ENCODE measurements at regions not wholly inside any gene's neighbourhood (a gene's known extent, or its start where the extent isn't known, plus 50 kb on each side); places are given as distances from the start of the nearest gene placed in this dataset.

GRCh38 chr18:67109535-67109934 lies 407.0 kb downstream of the DSEL start:
- no peaks in the 10 kb centered on the region for H3K27me3 Mint-ChIP-seq (ENCODE audit: insufficient read depth, unreplicated experiment)
- CTCF ChIA-PET = no interaction called here
- no peaks in the 10 kb centered on the region for H3K36me3 Mint-ChIP-seq (ENCODE audit: insufficient read depth, unreplicated experiment)

DNA sequence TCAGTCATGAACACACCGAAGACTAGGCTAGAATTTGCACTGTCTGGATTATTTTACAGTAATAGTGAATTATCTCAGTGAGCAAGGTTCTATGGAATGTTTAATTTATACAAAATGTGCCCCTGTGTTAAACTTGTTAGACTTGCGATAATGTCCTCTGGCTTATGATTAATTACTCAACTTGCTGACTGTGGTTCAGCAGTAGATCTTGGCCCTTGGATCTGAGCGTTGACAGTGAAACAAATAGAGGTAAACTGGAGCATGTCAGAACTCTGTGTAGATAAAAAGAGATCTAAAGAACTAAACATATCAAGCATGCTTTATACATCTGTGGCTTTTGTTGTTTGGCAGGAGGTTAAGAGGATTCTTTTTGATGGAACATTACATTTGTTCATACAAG lies 407.6 kb downstream of the DSEL start:
- Histone ChIP-seq H3K36me3 (ENCODE audit: control insufficient read depth, insufficient read depth, low read length) (no peaks in the 10 kb centered on the region), H3K4me3 (ENCODE audit: low read depth, low read length) (no peak overlapping the region), H3K4me1 (no peaks in the 10 kb centered on the region), H3K27me3 (replicated peaks; ENCODE audit: control insufficient read depth, insufficient read depth, low read length) (no peaks in the 10 kb centered on the region), H3K9me3 (no peaks in the 10 kb centered on the region)
- H3K4me3 Mint-ChIP-seq (ENCODE audit: unreplicated experiment) = no peak overlapping the region
- peaks cover 1% of the 10 kb centered on the region for H3K27me3 Mint-ChIP-seq (ENCODE audit: insufficient read depth, unreplicated experiment)
- no peaks in the 10 kb centered on the region for H3K4me1 Mint-ChIP-seq (ENCODE audit: low read depth, unreplicated experiment)
- no peaks in the 10 kb centered on the region for H3K9me3 Mint-ChIP-seq (ENCODE audit: unreplicated experiment)
- no peaks in the 10 kb centered on the region for H3K36me3 Mint-ChIP-seq (ENCODE audit: insufficient read depth, unreplicated experiment)
- intact Hi-C loops (cut with micrococcal nuclease; ENCODE audit: unreplicated experiment) = no loop called here
- CTCF ChIA-PET = no interaction called here
- TF ChIP-seq, protein P1, sequence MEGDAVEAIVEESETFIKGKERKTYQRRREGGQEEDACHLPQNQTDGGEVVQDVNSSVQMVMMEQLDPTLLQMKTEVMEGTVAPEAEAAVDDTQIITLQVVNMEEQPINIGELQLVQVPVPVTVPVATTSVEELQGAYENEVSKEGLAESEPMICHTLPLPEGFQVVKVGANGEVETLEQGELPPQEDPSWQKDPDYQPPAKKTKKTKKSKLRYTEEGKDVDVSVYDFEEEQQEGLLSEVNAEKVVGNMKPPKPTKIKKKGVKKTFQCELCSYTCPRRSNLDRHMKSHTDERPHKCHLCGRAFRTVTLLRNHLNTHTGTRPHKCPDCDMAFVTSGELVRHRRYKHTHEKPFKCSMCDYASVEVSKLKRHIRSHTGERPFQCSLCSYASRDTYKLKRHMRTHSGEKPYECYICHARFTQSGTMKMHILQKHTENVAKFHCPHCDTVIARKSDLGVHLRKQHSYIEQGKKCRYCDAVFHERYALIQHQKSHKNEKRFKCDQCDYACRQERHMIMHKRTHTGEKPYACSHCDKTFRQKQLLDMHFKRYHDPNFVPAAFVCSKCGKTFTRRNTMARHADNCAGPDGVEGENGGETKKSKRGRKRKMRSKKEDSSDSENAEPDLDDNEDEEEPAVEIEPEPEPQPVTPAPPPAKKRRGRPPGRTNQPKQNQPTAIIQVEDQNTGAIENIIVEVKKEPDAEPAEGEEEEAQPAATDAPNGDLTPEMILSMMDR (IDR thresholded peaks at IDR 0.05; ENCODE audit: insufficient read depth in 1 of 2, low read depth in 1 of 2, low read length in 1 of 2, severe bottlenecking in 1 of 2, unreplicated experiment in 1 of 2) = no peak
- no peak for DNase-seq
- POLR2A ChIA-PET = no interaction called here
- H3K27ac Mint-ChIP-seq (ENCODE audit: unreplicated experiment) = no peak overlapping the region
- no TSS peak for BruUV-seq (replicated peaks)

More at GRCh38 chr18:67109535-67109934, 407.0 kb downstream of the DSEL start:
- Mint-ChIP-seq H3K4me1 (ENCODE audit: low read depth, unreplicated experiment) (no peaks in the 10 kb centered on the region), H3K9me3 (ENCODE audit: unreplicated experiment) (no peaks in the 10 kb centered on the region), H3K4me3 (ENCODE audit: unreplicated experiment) (no peak overlapping the region), H3K27ac (ENCODE audit: unreplicated experiment) (no peak overlapping the region)
- Histone ChIP-seq H3K4me3 (ENCODE audit: low read depth, low read length) (no peak overlapping the region), H3K4me1 (no peaks in the 10 kb centered on the region), H3K36me3 (ENCODE audit: control insufficient read depth, insufficient read depth, low read length) (no peaks in the 10 kb centered on the region), H3K9me3 (no peaks in the 10 kb centered on the region), H3K27me3 (replicated peaks; ENCODE audit: control insufficient read depth, insufficient read depth, low read length) (no peaks in the 10 kb centered on the region)
- no TSS peak for BruUV-seq (replicated peaks)
- intact Hi-C loops (cut with micrococcal nuclease; ENCODE audit: unreplicated experiment) = no loop called here
- POLR2A ChIA-PET = no interaction called here
- DNase-seq = no peak
- TF ChIP-seq, protein P1 (IDR thresholded peaks at IDR 0.05; ENCODE audit: insufficient read depth in 1 of 2, low read depth in 1 of 2, low read length in 1 of 2, severe bottlenecking in 1 of 2, unreplicated experiment in 1 of 2) = no peak

DNA sequence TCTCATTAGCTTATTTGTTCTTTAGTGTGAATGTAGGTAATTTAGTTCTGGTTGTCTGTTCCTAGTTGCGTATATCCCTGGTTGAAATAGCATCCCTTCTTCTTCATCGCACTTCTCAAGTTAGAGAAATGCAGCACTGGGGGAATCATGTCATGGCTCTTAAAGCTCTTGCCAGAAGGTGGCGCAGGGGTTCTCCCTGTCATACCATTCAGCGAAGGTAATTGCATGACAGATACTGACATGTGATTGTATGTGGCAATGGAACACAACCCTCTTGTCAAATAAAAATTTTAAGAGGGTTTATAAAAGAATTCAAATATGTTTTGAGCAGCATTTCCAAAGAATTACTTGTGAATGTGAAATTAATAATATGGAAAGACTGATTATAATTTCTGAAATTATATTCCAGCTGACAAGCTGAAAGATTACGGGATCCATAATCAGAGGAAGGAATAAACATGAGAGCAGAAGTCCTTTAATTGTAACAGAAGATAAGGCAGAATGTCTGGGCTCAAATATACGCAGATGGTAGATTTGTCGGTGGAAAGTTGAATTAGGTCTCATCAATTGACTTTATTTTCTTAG lies 411.7 kb downstream of the DSEL start:
- no peaks in the 10 kb centered on the region for H3K4me1 Mint-ChIP-seq (ENCODE audit: low read depth, unreplicated experiment)
- peak; percentile 41 to 57 for DNase-seq
- Histone ChIP-seq H3K9me3 (no peaks in the 10 kb centered on the region), H3K27me3 (replicated peaks; ENCODE audit: control insufficient read depth, insufficient read depth, low read length) (no peaks in the 10 kb centered on the region), H3K4me1 (no peaks in the 10 kb centered on the region), H3K36me3 (ENCODE audit: control insufficient read depth, insufficient read depth, low read length) (no peaks in the 10 kb centered on the region), H3K4me3 (ENCODE audit: low read depth, low read length) (no peak overlapping the region)
- H3K27me3 Mint-ChIP-seq (ENCODE audit: insufficient read depth, unreplicated experiment) = peaks cover 3% of the 10 kb centered on the region
- CTCF ChIA-PET = interaction anchor here (1.0 kb wide), 1 partner anchor 94 kb away, joined by 5 read pairs; no protein-coding TSS in a partner anchor
- no TSS peak for BruUV-seq (replicated peaks)
- intact Hi-C loops (cut with micrococcal nuclease; ENCODE audit: unreplicated experiment) = loop anchor here (1.0 kb wide), 2 partner anchors 42 to 96 kb away; no protein-coding TSS in a partner anchor
- no peaks in the 10 kb centered on the region for H3K36me3 Mint-ChIP-seq (ENCODE audit: insufficient read depth, unreplicated experiment)
- H3K27ac Mint-ChIP-seq (ENCODE audit: unreplicated experiment) = no peak overlapping the region
- TF ChIP-seq, protein P1 (IDR thresholded peaks at IDR 0.05; ENCODE audit: insufficient read depth in 1 of 2, low read depth in 1 of 2, low read length in 1 of 2, severe bottlenecking in 1 of 2, unreplicated experiment in 1 of 2) = peak; percentile 54 to 66
- H3K9me3 Mint-ChIP-seq (ENCODE audit: unreplicated experiment) = no peaks in the 10 kb centered on the region
- POLR2A ChIA-PET = no interaction called here
- no peak overlapping the region for H3K4me3 Mint-ChIP-seq (ENCODE audit: unreplicated experiment)

Data from Caco-2 (cell line).